ENCODE measurements at regions not wholly inside any gene's neighbourhood (a gene's known extent, or its start where the extent isn't known, plus 50 kb on each side); places are given as distances from the start of the nearest gene placed in this dataset.

DNA sequence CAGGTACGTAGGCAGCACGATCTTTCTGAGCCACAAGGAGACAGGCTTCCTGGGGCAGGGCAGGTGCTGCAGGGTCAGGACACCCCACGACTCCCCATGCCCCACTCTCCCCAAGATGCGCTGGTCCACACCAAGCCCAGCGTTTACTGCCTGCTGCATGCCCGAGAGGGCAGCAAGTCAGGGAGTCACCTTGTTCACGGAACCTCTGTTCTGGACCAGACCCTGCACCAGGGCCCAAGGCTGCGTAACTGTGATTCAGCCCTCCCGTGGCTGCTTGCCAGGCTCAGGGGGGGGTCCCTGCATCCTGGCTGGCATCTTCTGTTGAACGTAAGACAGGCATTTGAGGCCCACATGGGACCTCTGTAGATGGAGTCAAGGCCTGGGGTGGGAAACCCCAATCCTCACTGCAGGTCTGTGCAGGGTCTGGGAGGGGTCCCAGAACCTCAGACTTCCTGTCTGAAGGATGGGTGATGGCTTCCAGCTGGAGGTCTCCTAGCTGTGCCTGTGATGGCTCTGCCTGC, 228.6 kb upstream of the RTL1 start (continued):
- TF ChIP-seq, protein P1, sequence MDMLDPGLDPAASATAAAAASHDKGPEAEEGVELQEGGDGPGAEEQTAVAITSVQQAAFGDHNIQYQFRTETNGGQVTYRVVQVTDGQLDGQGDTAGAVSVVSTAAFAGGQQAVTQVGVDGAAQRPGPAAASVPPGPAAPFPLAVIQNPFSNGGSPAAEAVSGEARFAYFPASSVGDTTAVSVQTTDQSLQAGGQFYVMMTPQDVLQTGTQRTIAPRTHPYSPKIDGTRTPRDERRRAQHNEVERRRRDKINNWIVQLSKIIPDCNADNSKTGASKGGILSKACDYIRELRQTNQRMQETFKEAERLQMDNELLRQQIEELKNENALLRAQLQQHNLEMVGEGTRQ (IDR thresholded peaks at IDR 0.05; ENCODE audit: borderline replicate concordance, low read depth, low read length): no peak
- TF ChIP-seq, protein P2, sequence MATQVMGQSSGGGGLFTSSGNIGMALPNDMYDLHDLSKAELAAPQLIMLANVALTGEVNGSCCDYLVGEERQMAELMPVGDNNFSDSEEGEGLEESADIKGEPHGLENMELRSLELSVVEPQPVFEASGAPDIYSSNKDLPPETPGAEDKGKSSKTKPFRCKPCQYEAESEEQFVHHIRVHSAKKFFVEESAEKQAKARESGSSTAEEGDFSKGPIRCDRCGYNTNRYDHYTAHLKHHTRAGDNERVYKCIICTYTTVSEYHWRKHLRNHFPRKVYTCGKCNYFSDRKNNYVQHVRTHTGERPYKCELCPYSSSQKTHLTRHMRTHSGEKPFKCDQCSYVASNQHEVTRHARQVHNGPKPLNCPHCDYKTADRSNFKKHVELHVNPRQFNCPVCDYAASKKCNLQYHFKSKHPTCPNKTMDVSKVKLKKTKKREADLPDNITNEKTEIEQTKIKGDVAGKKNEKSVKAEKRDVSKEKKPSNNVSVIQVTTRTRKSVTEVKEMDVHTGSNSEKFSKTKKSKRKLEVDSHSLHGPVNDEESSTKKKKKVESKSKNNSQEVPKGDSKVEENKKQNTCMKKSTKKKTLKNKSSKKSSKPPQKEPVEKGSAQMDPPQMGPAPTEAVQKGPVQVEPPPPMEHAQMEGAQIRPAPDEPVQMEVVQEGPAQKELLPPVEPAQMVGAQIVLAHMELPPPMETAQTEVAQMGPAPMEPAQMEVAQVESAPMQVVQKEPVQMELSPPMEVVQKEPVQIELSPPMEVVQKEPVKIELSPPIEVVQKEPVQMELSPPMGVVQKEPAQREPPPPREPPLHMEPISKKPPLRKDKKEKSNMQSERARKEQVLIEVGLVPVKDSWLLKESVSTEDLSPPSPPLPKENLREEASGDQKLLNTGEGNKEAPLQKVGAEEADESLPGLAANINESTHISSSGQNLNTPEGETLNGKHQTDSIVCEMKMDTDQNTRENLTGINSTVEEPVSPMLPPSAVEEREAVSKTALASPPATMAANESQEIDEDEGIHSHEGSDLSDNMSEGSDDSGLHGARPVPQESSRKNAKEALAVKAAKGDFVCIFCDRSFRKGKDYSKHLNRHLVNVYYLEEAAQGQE (IDR thresholded peaks at IDR 0.05; ENCODE audit: low read depth, low read length): no peak
- TF ChIP-seq, protein P3, sequence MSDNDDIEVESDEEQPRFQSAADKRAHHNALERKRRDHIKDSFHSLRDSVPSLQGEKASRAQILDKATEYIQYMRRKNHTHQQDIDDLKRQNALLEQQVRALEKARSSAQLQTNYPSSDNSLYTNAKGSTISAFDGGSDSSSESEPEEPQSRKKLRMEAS (IDR thresholded peaks at IDR 0.05; ENCODE audit: low read depth): no peak
- no peak for TF ChIP-seq CHD2 (IDR thresholded peaks at IDR 0.05; ENCODE audit: low read length, partially characterized antibody)
- no peak for TF ChIP-seq RAD21 (IDR thresholded peaks at IDR 0.05; ENCODE audit: low read length)
- no peak for TF ChIP-seq RCOR1 (IDR thresholded peaks at IDR 0.05; ENCODE audit: low read length)
- TF ChIP-seq EZH2phosphoT487 (IDR thresholded peaks at IDR 0.05; ENCODE audit: borderline replicate concordance, low read depth): no peak

DNA sequence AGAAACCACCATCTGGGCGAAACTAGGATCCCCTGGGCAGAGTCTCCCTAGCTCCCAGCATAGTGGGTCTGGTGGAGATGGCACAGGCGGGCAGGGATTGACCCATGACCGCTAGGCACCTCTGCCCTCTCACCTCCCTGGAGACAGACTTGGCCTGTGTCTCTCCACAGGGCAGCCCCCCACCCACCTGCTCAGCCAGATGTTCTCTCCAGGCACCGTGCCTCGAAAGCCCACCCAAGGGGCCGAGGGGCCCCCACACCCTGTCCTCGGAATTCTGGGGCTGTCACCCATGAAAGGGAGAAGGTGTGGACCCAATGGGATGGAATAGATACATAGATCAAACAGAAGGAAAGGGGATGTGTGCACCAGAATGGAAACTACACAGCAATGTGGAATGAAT, 229.1 kb upstream of the RTL1 start:
- H3K4me1 ChIP-seq (ENCODE audit: control insufficient read depth in 1 of 2, insufficient read depth in 2 of 2, low read depth in 1 of 2, low read length in 1 of 2): peaks cover 0 to 77% of the 10 kb centered on the region in 2 experiments; a peak in 2 of 4 replicates
- no peaks in the 10 kb centered on the region for H3F3A ChIP-seq (replicated peaks; ENCODE audit: insufficient read depth)
- peak overlapping the region in 1 of 2 experiments; percentile 98; a peak in 2 of 4 replicates for H3K27ac ChIP-seq (ENCODE audit: low read depth in 2 of 2, low read length in 1 of 2)
- CTCF ChIA-PET: interaction anchor here (1.1 to 2.1 kb wide), 5 partner anchors 77 to 496 kb away, joined by 3 to 11 read pairs (median 4); no protein-coding TSS in a partner anchor
- no peak for DNase-seq
- no peaks in the 10 kb centered on the region for H3K79me2 ChIP-seq (ENCODE audit: insufficient read depth)
- H3K27me3 ChIP-seq (ENCODE audit: insufficient read depth): no peaks in the 10 kb centered on the region
- 23% methylated on average over 3 of the region's 7 CpGs for WGBS (ENCODE audit: low lambda C conversion rate)
- H3K4me3 ChIP-seq (ENCODE audit: low read depth in 2 of 2, low read length in 1 of 2): no peak overlapping the region
- POLR2A ChIA-PET: interaction anchor here (1.1 to 3.0 kb wide), 5 partner anchors 13 to 229 kb away, joined by 3 to 26 read pairs (median 4); partner anchors contain the start of gene RTL1
- no peaks in the 10 kb centered on the region for H4K20me1 ChIP-seq (ENCODE audit: insufficient read depth)
- no peaks in the 10 kb centered on the region for H3K9me2 ChIP-seq
- H3K9me3 ChIP-seq: no peaks in the 10 kb centered on the region
- H2AFZ ChIP-seq (ENCODE audit: low read depth): no peak overlapping the region
- H3K9ac ChIP-seq: no peak overlapping the region
- H3K36me3 ChIP-seq (replicated peaks in 1 of 2; ENCODE audit: control insufficient read depth in 1 of 2, insufficient read depth in 2 of 2, low read length in 1 of 2): no peaks in the 10 kb centered on the region
- no peak overlapping the region for H3K4me2 ChIP-seq
- no peak for TF ChIP-seq JUND (IDR thresholded peaks at IDR 0.05)
- TF ChIP-seq, protein P4, sequence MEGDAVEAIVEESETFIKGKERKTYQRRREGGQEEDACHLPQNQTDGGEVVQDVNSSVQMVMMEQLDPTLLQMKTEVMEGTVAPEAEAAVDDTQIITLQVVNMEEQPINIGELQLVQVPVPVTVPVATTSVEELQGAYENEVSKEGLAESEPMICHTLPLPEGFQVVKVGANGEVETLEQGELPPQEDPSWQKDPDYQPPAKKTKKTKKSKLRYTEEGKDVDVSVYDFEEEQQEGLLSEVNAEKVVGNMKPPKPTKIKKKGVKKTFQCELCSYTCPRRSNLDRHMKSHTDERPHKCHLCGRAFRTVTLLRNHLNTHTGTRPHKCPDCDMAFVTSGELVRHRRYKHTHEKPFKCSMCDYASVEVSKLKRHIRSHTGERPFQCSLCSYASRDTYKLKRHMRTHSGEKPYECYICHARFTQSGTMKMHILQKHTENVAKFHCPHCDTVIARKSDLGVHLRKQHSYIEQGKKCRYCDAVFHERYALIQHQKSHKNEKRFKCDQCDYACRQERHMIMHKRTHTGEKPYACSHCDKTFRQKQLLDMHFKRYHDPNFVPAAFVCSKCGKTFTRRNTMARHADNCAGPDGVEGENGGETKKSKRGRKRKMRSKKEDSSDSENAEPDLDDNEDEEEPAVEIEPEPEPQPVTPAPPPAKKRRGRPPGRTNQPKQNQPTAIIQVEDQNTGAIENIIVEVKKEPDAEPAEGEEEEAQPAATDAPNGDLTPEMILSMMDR (IDR thresholded peaks at IDR 0.05): no peak
- no peak for TF ChIP-seq ELF1 (IDR thresholded peaks at IDR 0.05)
- TF ChIP-seq, protein P3 (IDR thresholded peaks at IDR 0.05; ENCODE audit: low read depth): no peak
- no peak for TF ChIP-seq FOXJ3 (CRISPR knock-in tag; IDR thresholded peaks at IDR 0.05)
- no peak for TF ChIP-seq CHD2 (IDR thresholded peaks at IDR 0.05; ENCODE audit: low read length, partially characterized antibody)
- TF ChIP-seq, protein P1 (IDR thresholded peaks at IDR 0.05; ENCODE audit: borderline replicate concordance, low read depth, low read length): no peak
- no peak for TF ChIP-seq NFIC (IDR thresholded peaks at IDR 0.05; ENCODE audit: borderline replicate concordance)
- TF ChIP-seq EZH2phosphoT487 (IDR thresholded peaks at IDR 0.05; ENCODE audit: borderline replicate concordance, low read depth): no peak
- TF ChIP-seq, protein P5, sequence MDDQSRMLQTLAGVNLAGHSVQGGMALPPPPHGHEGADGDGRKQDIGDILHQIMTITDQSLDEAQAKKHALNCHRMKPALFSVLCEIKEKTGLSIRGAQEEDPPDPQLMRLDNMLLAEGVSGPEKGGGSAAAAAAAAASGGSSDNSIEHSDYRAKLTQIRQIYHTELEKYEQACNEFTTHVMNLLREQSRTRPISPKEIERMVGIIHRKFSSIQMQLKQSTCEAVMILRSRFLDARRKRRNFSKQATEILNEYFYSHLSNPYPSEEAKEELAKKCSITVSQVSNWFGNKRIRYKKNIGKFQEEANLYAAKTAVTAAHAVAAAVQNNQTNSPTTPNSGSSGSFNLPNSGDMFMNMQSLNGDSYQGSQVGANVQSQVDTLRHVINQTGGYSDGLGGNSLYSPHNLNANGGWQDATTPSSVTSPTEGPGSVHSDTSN (IDR thresholded peaks at IDR 0.05): no peak
- no peak for TF ChIP-seq TAF1 (IDR thresholded peaks at IDR 0.05; ENCODE audit: borderline replicate concordance, low read depth, low read length)
- no peak for TF ChIP-seq RAD21 (IDR thresholded peaks at IDR 0.05; ENCODE audit: low read length)
- TF ChIP-seq, protein P6, sequence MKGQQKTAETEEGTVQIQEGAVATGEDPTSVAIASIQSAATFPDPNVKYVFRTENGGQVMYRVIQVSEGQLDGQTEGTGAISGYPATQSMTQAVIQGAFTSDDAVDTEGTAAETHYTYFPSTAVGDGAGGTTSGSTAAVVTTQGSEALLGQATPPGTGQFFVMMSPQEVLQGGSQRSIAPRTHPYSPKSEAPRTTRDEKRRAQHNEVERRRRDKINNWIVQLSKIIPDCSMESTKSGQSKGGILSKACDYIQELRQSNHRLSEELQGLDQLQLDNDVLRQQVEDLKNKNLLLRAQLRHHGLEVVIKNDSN (IDR thresholded peaks at IDR 0.05; ENCODE audit: borderline replicate concordance, low read depth): no peak
- no peak for TF ChIP-seq EP300 (IDR thresholded peaks at IDR 0.05; ENCODE audit: borderline replicate concordance in 1 of 2, low read depth in 1 of 2, low read length in 1 of 2)
- no peak for TF ChIP-seq MXI1 (IDR thresholded peaks at IDR 0.05; ENCODE audit: low read depth, low read length)
- TF ChIP-seq GABPA (IDR thresholded peaks at IDR 0.05; ENCODE audit: low read depth): no peak
- TF ChIP-seq MEF2A (IDR thresholded peaks at IDR 0.05; ENCODE audit: borderline replicate concordance, low read depth): no peak
- no peak for TF ChIP-seq TCF12 (IDR thresholded peaks at IDR 0.05)
- no peak for TF ChIP-seq FOSL2 (IDR thresholded peaks at IDR 0.05; ENCODE audit: borderline replicate concordance, low read depth)

Measured in SK-N-SH (cell line).